GM12878 (cell line): ENCODE measurements at regions not wholly inside any gene's neighbourhood (a gene's known extent, or its start where the extent isn't known, plus 50 kb on each side); places are given as distances from the start of the nearest gene placed in this dataset.

Experiments
- ATAC-seq: fragments of 200-7000 bp; cut with Tn5 transposase; 3 replicates; pipeline ENCODE4 v1.9.1; 2020; ENCODE audit warnings: mild to moderate bottlenecking, moderate library complexity
- BruUV-seq: library from RNA; stranded (reverse); fragments of 400-500 nt; replicated peaks from 2 replicates; lab custom pipeline; 2021; lab: Mats Ljungman, UMichigan
- CTCF ChIA-PET: fragments of 300-600 bp; sonication (Branson Sonifier 250); formaldehyde crosslinking; extraction: SDS; loops from one replicate; lab custom pipeline; 2021; ENCODE audit warnings: inconsistent platforms; lab: Yijun Ruan, JAX
- POLR2A ChIA-PET: fragments of 350-600 bp; formaldehyde crosslinking; extraction: SDS; loops from one replicate; lab custom pipeline; 2021; ENCODE audit warnings: inconsistent platforms; lab: Charles Lee
- RAD21 ChIA-PET: fragments of 300-600 bp; sonication (Branson Sonifier 250); formaldehyde crosslinking; loops from one replicate; lab custom pipeline; 2023; ENCODE audit warnings: antibody characterized with exemption; ENCODE audit not compliant: unreplicated experiment; lab: Charles Lee
- SMC1A ChIA-PET: fragments of 300-600 bp; sonication (Branson Sonifier 250); formaldehyde crosslinking; loops from one replicate; lab custom pipeline; 2023; ENCODE audit not compliant: unreplicated experiment, uncharacterized antibody; lab: Charles Lee
- DNase-seq: peaks from one replicate; pipeline ENCODE4 v3.0.0-alpha.2; 2011; ENCODE audit warnings: low read depth, low spot score
- FAIRE-seq: peaks from 3 replicates; lab custom pipeline; 2011; peaks lifted over from hg19 to GRCh38; lab: Jason Lieb, UNC
- H2AFZ ChIP-seq: 2 replicates; pipeline ENCODE4 v1.6.0; 2011; ENCODE audit warnings: low read depth, low read length, control low read depth; ENCODE audit not compliant: control insufficient read depth
- H3K27ac ChIP-seq: 2 replicates; pipeline ENCODE4 v1.5.1; 2011; ENCODE audit warnings: control low read depth; ENCODE audit not compliant: control insufficient read depth, insufficient read depth
- H3K27me3 ChIP-seq, 2 experiments: replicated peaks in 1 of 2; 2 replicates each; pipeline versions ENCODE4 v1.6.0 to v1.6.1; 2011; ENCODE audit warnings: low read length in 1 of 2; ENCODE audit not compliant: control insufficient read depth in 2 of 2, insufficient read depth in 2 of 2
- H3K36me3 ChIP-seq, 2 experiments: 2 replicates each; pipeline ENCODE4 v1.5.1; 2011; ENCODE audit warnings: low read length in 1 of 2; ENCODE audit not compliant: control insufficient read depth in 2 of 2, insufficient read depth in 2 of 2
- H3K4me1 ChIP-seq: 2 replicates; pipeline ENCODE4 v1.6.1; 2011; ENCODE audit warnings: mild to moderate bottlenecking, low read length, moderate library complexity, mixed read lengths; ENCODE audit not compliant: control insufficient read depth, insufficient read depth
- H3K4me2 ChIP-seq: 2 replicates; pipeline ENCODE4 v1.6.0; 2011; ENCODE audit warnings: control low read depth; ENCODE audit not compliant: control insufficient read depth, insufficient read depth
- H3K4me3 ChIP-seq: fragments of 200-600 bp; sonication (generic); 2 replicates; pipeline ENCODE4 v1.5.1; 2016
- H3K79me2 ChIP-seq: 2 replicates; pipeline ENCODE4 v1.6.0; 2011; ENCODE audit warnings: low read length; ENCODE audit not compliant: control insufficient read depth, insufficient read depth
- H3K9ac ChIP-seq: 2 replicates; pipeline ENCODE4 v1.8.0; 2011; ENCODE audit warnings: low read length, control low read depth, mixed read lengths; ENCODE audit not compliant: control insufficient read depth, insufficient read depth
- H3K9me3 ChIP-seq: replicated peaks from 3 replicates; pipeline ENCODE4 v1.5.1; 2011; ENCODE audit warnings: mild to moderate bottlenecking, low read length; ENCODE audit not compliant: control insufficient read depth, insufficient read depth
- H4K20me1 ChIP-seq: 2 replicates; pipeline ENCODE4 v1.6.0; 2011; ENCODE audit not compliant: control insufficient read depth, insufficient read depth
- EP300 ChIP-seq, 2 experiments: fragments of 150-350 bp in 1 of 2; IDR thresholded peaks; 2 replicates each; pipeline ENCODE4 v1.6.1; 2011 to 2012; ENCODE audit warnings: low read depth in 2 of 2, low read length in 2 of 2, borderline replicate concordance in 1 of 2, improper control_type of control experiment in 1 of 2, inconsistent platforms in 1 of 2; ENCODE audit not compliant: control insufficient read depth in 1 of 2
- HCFC1 ChIP-seq: fragments of 150-350 bp; IDR thresholded peaks from 2 replicates; pipeline ENCODE4 v1.6.1; 2014; ENCODE audit warnings: low read length
- JUNB ChIP-seq: IDR thresholded peaks from 2 replicates; pipeline ENCODE4 v1.6.1; 2016; ENCODE audit warnings: antibody characterized with exemption, mild to moderate bottlenecking
- KDM1A ChIP-seq: fragments of 200-600 bp; sonication (generic); IDR thresholded peaks from 2 replicates; pipeline ENCODE4 v1.6.1; 2016; ENCODE audit warnings: borderline replicate concordance
- MXI1 ChIP-seq: fragments of 150-350 bp; IDR thresholded peaks from 2 replicates; pipeline ENCODE4 v1.6.1; 2011; ENCODE audit warnings: low read depth, mild to moderate bottlenecking, inconsistent platforms, low read length, improper control_type of control experiment
- PRDM15 ChIP-seq: fragments of 450-650 bp; formaldehyde crosslinking; IDR thresholded peaks from 2 replicates; pipeline ENCODE4 v1.4.0; 2020; ENCODE audit warnings: mild to moderate bottlenecking, moderate library complexity
- SMARCA5 ChIP-seq: fragments of 450-650 bp; IDR thresholded peaks from 2 replicates; pipeline ENCODE4 v1.6.1; 2017; ENCODE audit warnings: mild to moderate bottlenecking
- SMC3 ChIP-seq: IDR thresholded peaks from 2 replicates; pipeline ENCODE4 v1.6.1; 2011; ENCODE audit warnings: low read length, improper control_type of control experiment, borderline replicate concordance
- STAT3 ChIP-seq: IDR thresholded peaks from 2 replicates; pipeline ENCODE4 v1.6.1; 2011; ENCODE audit warnings: low read depth, low read length, improper control_type of control experiment
- SUPT20H ChIP-seq: IDR thresholded peaks from 2 replicates; pipeline ENCODE4 v1.6.1; 2011; ENCODE audit warnings: low read depth, mild to moderate bottlenecking, low read length, moderate library complexity, borderline replicate concordance; ENCODE audit not compliant: control insufficient read depth
- YY1 ChIP-seq: IDR thresholded peaks from 2 replicates; pipeline ENCODE4 v1.6.1; 2011; ENCODE audit warnings: low read depth, mild to moderate bottlenecking, low read length
- ZNF24 ChIP-seq: fragments of 450-650 bp; IDR thresholded peaks from 2 replicates; pipeline ENCODE4 v1.6.1; 2017; ENCODE audit warnings: antibody characterized with exemption, mild to moderate bottlenecking
- ZNF622 ChIP-seq: fragments of 450-650 bp; IDR thresholded peaks from 2 replicates; pipeline ENCODE4 v1.6.1; 2017; ENCODE audit warnings: mild to moderate bottlenecking, inconsistent platforms
- ZNF687 ChIP-seq: fragments of 450-650 bp; IDR thresholded peaks from 2 replicates; pipeline ENCODE4 v1.6.1; 2017; ENCODE audit warnings: mild to moderate bottlenecking, moderate library complexity
- ZSCAN29 ChIP-seq: fragments of 450-650 bp; IDR thresholded peaks from 2 replicates; pipeline ENCODE4 v1.6.1; 2017; ENCODE audit warnings: mild to moderate bottlenecking, moderate library complexity
- WGBS: methylation state at CpG from one replicate; pipeline ENCODE4 v1.1.6; 2016; ENCODE audit warnings: low lambda C conversion rate; ENCODE audit not compliant: insufficient replicate concordance, insufficient coverage; ENCODE audit errors: missing lambda C conversion rate; 5-methylcytosine and 5-hydroxymethylcytosine counted together
- in situ Hi-C: fragments of 300-500 bp; cut with MboI; formaldehyde crosslinking; loops from 9 replicates; pipeline ENCODE4 v1.14.3; 2018; ENCODE audit warnings: mixed read lengths
- intact Hi-C: fragments of 100-400 bp; cut with micrococcal nuclease; formaldehyde crosslinking; loops from one replicate; pipeline ENCODE4 v1.14.2; 2022; ENCODE audit not compliant: unreplicated experiment

GRCh38 chr5:4097199-4097598 is 501.6 kb downstream of the IRX1 start:
- Histone ChIP-seq H3K9me3 (no peaks in the 10 kb centered on the region; the same call in 2 of the 3 replicates), H3K27ac (no peak overlapping the region), H3K4me1 (no peaks in the 10 kb centered on the region), H3K36me3 (no peaks in the 10 kb centered on the region), H3K27me3 (no peaks in the 10 kb centered on the region), H4K20me1 (no peaks in the 10 kb centered on the region), H3K9ac (no peak overlapping the region), H3K4me3 (no peak overlapping the region), H3K4me2 (no peak overlapping the region), H2AFZ (no peak overlapping the region), H3K79me2 (no peaks in the 10 kb centered on the region)
- ChIA-PET SMC1A (no interaction called here), POLR2A (no interaction called here), CTCF (no interaction called here), RAD21 (no interaction called here)
- in situ Hi-C loops, result no loop called here
- FAIRE-seq (no peak), ATAC-seq (no peak), DNase-seq (no peak)
- intact Hi-C loops, result no loop called here
- BruUV-seq, result no TSS peak
- WGBS, result 15% methylated on average over 6 of the region's 6 CpGs
- TF ChIP-seq SMARCA5 (no peak), PRDM15 (CRISPR knock-in tag) (no peak), ZNF622 (no peak), ZNF24 (no peak), YY1 (no peak), ZNF687 (no peak), SUPT20H (no peak), JUNB (no peak), HCFC1 (no peak), KDM1A (no peak), MXI1 (no peak), ZSCAN29 (no peak), EP300 (IDR thresholded peaks at IDR 0.05; ENCODE audit: borderline replicate concordance in 1 of 2, control insufficient read depth in 1 of 2, low read depth in 2 of 2, low read length in 2 of 2) (no peak), SMC3 (no peak), STAT3 (no peak)
